ENCODE measurements at regions not wholly inside any gene's neighbourhood (a gene's known extent, or its start where the extent isn't known, plus 50 kb on each side); places are given as distances from the start of the nearest gene placed in this dataset.

DNA sequence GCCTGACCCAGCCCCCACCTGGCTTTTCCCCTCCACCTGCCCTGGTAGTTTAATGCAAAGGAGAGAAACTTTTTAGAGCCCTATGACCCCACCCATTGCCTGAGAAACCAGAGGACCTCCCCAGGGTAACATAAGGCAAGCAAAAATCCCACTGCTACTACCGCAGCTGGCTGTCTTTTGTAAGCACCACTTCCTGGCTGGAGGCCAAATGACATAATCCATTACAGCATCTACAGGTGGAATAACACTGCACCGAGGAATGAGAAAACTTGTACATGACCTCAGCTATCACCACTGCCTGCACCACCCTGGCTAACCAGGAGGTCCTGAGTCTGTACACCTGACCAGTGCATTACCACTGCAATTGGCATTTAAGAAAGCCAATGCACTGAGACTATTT is 149.6 kb upstream of the GALNT5 start:
- TF ChIP-seq, protein P1, sequence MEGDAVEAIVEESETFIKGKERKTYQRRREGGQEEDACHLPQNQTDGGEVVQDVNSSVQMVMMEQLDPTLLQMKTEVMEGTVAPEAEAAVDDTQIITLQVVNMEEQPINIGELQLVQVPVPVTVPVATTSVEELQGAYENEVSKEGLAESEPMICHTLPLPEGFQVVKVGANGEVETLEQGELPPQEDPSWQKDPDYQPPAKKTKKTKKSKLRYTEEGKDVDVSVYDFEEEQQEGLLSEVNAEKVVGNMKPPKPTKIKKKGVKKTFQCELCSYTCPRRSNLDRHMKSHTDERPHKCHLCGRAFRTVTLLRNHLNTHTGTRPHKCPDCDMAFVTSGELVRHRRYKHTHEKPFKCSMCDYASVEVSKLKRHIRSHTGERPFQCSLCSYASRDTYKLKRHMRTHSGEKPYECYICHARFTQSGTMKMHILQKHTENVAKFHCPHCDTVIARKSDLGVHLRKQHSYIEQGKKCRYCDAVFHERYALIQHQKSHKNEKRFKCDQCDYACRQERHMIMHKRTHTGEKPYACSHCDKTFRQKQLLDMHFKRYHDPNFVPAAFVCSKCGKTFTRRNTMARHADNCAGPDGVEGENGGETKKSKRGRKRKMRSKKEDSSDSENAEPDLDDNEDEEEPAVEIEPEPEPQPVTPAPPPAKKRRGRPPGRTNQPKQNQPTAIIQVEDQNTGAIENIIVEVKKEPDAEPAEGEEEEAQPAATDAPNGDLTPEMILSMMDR (IDR thresholded peaks at IDR 0.05; ENCODE audit: control insufficient read depth, extremely low read depth, insufficient read depth): no peak
- peak; percentile 4 for DNase-seq (ENCODE audit: low read depth)

GRCh38 chr2:157122776-157123175 is 134.7 kb upstream of the GALNT5 start:
- TF ChIP-seq, protein P1 (IDR thresholded peaks at IDR 0.05; ENCODE audit: control insufficient read depth, extremely low read depth, insufficient read depth): no peak
- no peak for DNase-seq (ENCODE audit: low read depth)

More for the DNA sequence above, 149.6 kb upstream of the GALNT5 start:
- H3K4me3 ChIP-seq (ENCODE audit: low read depth, low read length): no peak overlapping the region

GRCh38 chr2:157124731-157125130 is 132.8 kb upstream of the GALNT5 start:
- no peak overlapping the region for H3K4me3 ChIP-seq (ENCODE audit: low read depth, low read length)
- TF ChIP-seq, protein P1 (IDR thresholded peaks at IDR 0.05; ENCODE audit: control insufficient read depth, extremely low read depth, insufficient read depth): no peak
- no peak for DNase-seq (ENCODE audit: low read depth)

More at GRCh38 chr2:157122776-157123175, 134.7 kb upstream of the GALNT5 start:
- H3K4me3 ChIP-seq (ENCODE audit: low read depth, low read length): no peak overlapping the region

- no peak for DNase-seq (ENCODE audit: low read depth)
- no peak overlapping the region for H3K4me3 ChIP-seq (ENCODE audit: low read depth, low read length)
- TF ChIP-seq, protein P1 (IDR thresholded peaks at IDR 0.05; ENCODE audit: control insufficient read depth, extremely low read depth, insufficient read depth): no peak
Measured at GRCh38 chr2:157125685-157126084, 131.8 kb upstream of the GALNT5 start.

GRCh38 chr2:157127249-157128012 is 130.1 kb upstream of the GALNT5 start:
- H3K4me3 ChIP-seq (ENCODE audit: low read depth, low read length): no peak overlapping the region
- TF ChIP-seq, protein P1 (IDR thresholded peaks at IDR 0.05; ENCODE audit: control insufficient read depth, extremely low read depth, insufficient read depth): no peak
- DNase-seq (ENCODE audit: low read depth): no peak

- TF ChIP-seq, protein P1 (IDR thresholded peaks at IDR 0.05; ENCODE audit: control insufficient read depth, extremely low read depth, insufficient read depth): no peak
- no peak for DNase-seq (ENCODE audit: low read depth)
- H3K4me3 ChIP-seq (ENCODE audit: low read depth, low read length): no peak overlapping the region
Measured at GRCh38 chr2:157143901-157144300, 113.6 kb upstream of the GALNT5 start.

GRCh38 chr2:157149270-157149669 is 108.2 kb upstream of the GALNT5 start:
- no peak for DNase-seq (ENCODE audit: low read depth)
- no peak overlapping the region for H3K4me3 ChIP-seq (ENCODE audit: low read depth, low read length)
- TF ChIP-seq, protein P1 (IDR thresholded peaks at IDR 0.05; ENCODE audit: control insufficient read depth, extremely low read depth, insufficient read depth): no peak
